ENCODE measurements at regions not wholly inside any gene's neighbourhood (a gene's known extent, or its start where the extent isn't known, plus 50 kb on each side); places are given as distances from the start of the nearest gene placed in this dataset.

DNA sequence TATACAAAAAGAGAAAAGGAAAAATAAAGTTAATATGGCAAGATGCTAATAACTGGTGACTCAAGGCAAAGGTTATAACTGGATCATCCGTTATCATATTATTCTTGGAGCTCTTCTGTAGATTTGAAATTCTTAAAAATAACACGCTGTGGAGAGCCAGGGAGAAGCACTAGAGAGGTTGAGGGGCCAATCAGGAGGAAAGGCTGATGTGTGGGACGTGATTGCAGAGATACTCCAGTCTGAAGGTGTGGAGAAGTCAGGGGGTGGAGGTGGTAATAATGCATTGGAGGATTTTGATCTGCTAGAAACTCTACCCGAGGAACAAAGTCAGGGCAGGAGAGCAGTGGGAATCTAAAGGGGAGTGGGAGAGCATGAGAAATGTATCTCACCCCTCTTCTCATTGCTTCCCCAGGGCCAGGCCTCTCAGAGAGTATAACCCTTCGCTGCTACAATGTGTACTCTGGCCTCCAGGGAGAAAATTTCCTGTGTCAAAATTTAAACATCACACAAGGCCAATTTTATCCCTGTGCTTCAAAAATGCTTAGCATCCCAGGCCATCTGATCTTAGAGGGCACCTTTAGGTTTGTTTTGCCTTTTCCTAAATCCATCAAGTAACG is 211.5 kb upstream of the SEMA6D start:
- TF ChIP-seq CTCF (conservative IDR thresholded peaks at IDR 0.05): no peak
- peaks cover 7% of the 10 kb centered on the region for H3K4me1 Mint-ChIP-seq
- H3K27me3 Mint-ChIP-seq (ENCODE audit: low read depth): no peaks in the 10 kb centered on the region
- no peak for DNase-seq (ENCODE audit: low read depth, low spot score)
- H3K27ac Mint-ChIP-seq (ENCODE audit: unreplicated experiment): peak overlapping the region; percentile 8
- H3K4me3 Mint-ChIP-seq: no peak overlapping the region
- peaks cover 3% of the 10 kb centered on the region for H3K9me3 Mint-ChIP-seq
- no peaks in the 10 kb centered on the region for H3K36me3 Mint-ChIP-seq (ENCODE audit: low read depth)

GRCh38 chr15:47506329-47507100 is 210.8 kb upstream of the SEMA6D start:
- Mint-ChIP-seq H3K27me3 (ENCODE audit: low read depth) (no peaks in the 10 kb centered on the region), H3K4me1 (peaks cover 7% of the 10 kb centered on the region), H3K9me3 (peaks cover 3% of the 10 kb centered on the region), H3K27ac (ENCODE audit: unreplicated experiment) (no peak overlapping the region), H3K4me3 (no peak overlapping the region), H3K36me3 (ENCODE audit: low read depth) (no peaks in the 10 kb centered on the region)
- no peak for DNase-seq (ENCODE audit: low read depth, low spot score)
- TF ChIP-seq CTCF (conservative IDR thresholded peaks at IDR 0.05): no peak

DNA sequence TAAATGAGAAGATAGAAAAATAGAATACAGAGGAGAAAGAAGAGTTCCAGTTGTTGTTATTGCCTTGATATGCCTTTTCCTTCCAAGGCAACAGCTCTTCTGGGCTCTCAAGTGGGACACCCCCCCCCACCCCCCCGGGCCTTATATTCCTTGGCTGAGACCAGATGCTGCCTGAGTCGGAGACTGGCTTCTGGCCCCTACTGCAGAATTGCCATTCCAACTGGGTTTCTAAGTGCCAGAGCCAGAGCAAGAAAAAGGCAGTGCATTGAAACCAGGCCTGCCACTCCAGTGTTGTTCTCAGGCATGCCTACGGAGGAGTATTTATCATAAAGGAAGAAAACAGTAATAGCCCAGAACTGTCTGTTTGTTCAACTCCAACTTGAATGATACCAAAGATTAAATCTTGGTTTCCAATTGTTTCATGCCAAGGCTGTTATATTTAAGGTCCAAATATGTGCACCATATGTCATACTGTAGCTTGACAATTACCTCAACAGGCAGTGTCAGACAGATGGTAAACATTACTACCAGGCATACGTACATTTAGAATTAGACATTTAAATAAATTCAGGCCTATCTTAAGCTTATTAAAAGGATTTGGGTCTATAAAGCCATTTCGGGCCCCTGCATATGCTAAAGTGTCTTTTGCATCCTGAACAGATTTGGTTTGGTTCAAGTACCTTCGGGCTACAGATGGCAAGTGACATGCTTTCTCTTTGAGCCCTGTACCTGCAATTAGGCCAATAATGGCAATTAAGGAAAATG is 209.9 kb upstream of the SEMA6D start:
- no peak for TF ChIP-seq CTCF (conservative IDR thresholded peaks at IDR 0.05)
- peaks cover 7% of the 10 kb centered on the region for H3K4me1 Mint-ChIP-seq
- H3K4me3 Mint-ChIP-seq: no peak overlapping the region
- H3K9me3 Mint-ChIP-seq: peaks cover 3% of the 10 kb centered on the region
- no peaks in the 10 kb centered on the region for H3K36me3 Mint-ChIP-seq (ENCODE audit: low read depth)
- H3K27me3 Mint-ChIP-seq (ENCODE audit: low read depth): no peaks in the 10 kb centered on the region
- no peak overlapping the region for H3K27ac Mint-ChIP-seq (ENCODE audit: unreplicated experiment)
- DNase-seq (ENCODE audit: low read depth, low spot score): no peak

DNA sequence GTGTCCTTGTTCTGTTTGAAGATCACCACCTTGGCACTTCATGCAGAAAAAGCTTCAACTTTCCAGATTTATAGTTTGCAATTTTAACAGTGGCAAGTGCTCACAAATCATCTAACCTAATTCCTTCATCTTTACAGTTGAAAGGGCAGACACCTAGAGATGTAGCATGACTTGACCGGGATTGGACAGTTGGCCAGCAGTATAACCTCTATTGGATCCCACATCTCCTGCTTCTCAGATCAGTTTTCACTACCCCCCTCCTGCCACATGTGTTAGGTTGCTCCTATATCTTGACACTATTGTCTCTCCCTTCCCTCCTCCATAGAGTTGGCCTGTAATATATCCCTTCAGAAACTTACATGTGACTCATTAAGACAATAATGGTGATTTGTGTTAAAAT is 206.0 kb upstream of the SEMA6D start:
- peaks cover 7% of the 10 kb centered on the region for H3K4me1 Mint-ChIP-seq
- H3K27ac Mint-ChIP-seq (ENCODE audit: unreplicated experiment): no peak overlapping the region
- H3K4me3 Mint-ChIP-seq: no peak overlapping the region
- no peak for TF ChIP-seq CTCF (conservative IDR thresholded peaks at IDR 0.05)
- H3K27me3 Mint-ChIP-seq (ENCODE audit: low read depth): no peaks in the 10 kb centered on the region
- no peaks in the 10 kb centered on the region for H3K36me3 Mint-ChIP-seq (ENCODE audit: low read depth)
- DNase-seq (ENCODE audit: low read depth, low spot score): no peak
- H3K9me3 Mint-ChIP-seq: peaks cover 3% of the 10 kb centered on the region

- no peak for TF ChIP-seq CTCF (conservative IDR thresholded peaks at IDR 0.05)
- Mint-ChIP-seq H3K4me1 (peaks cover 13% of the 10 kb centered on the region), H3K27me3 (ENCODE audit: low read depth) (no peaks in the 10 kb centered on the region), H3K9me3 (peaks cover 3% of the 10 kb centered on the region), H3K36me3 (ENCODE audit: low read depth) (no peaks in the 10 kb centered on the region), H3K4me3 (no peak overlapping the region), H3K27ac (ENCODE audit: unreplicated experiment) (no peak overlapping the region)
- DNase-seq (ENCODE audit: low read depth, low spot score): no peak
Observed at GRCh38 chr15:47513471-47513870, 203.8 kb upstream of the SEMA6D start.
